ENCODE measurements at regions not wholly inside any gene's neighbourhood (a gene's known extent, or its start where the extent isn't known, plus 50 kb on each side); places are given as distances from the start of the nearest gene placed in this dataset.
"Not testable (repeated sequence)": the region's sequence is repeated elsewhere in the genome, so short reads cannot be mapped to it uniquely, and the experiment has no call there.

- TF ChIP-seq ZNF26, CTCF (tag by site-specific recombination; IDR thresholded peaks at IDR 0.05): not testable (repeated sequence)
Measured at GRCh38 chr7:51389216-51389812, 72.7 kb upstream of the COBL start.

Measured in HEK293 (cell line).